Effector memory CD4-positive, alpha-beta T cell (primary cell): ENCODE measurements at regions not wholly inside any gene's neighbourhood (a gene's known extent, or its start where the extent isn't known, plus 50 kb on each side); places are given as distances from the start of the nearest gene placed in this dataset.

ENCODE experiments used
- DNase-seq, 3 donors: peaks; one replicate each; pipeline ENCODE4 v3.0.0-alpha.2; 2020
- H3K27ac ChIP-seq: 2 replicates; pipeline ENCODE4 v1.7.0; 2013; ENCODE audit warnings: mild to moderate bottlenecking, low read length, moderate library complexity; ENCODE audit not compliant: insufficient read depth, poor library complexity, severe bottlenecking
- H3K27me3 ChIP-seq: replicated peaks from 2 replicates; pipeline ENCODE4 v1.7.0; 2013; ENCODE audit warnings: mild to moderate bottlenecking, low read length; ENCODE audit not compliant: insufficient read depth, control insufficient read depth, poor library complexity, severe bottlenecking
- H3K36me3 ChIP-seq: 2 replicates; pipeline ENCODE4 v1.7.0; 2013; ENCODE audit warnings: mild to moderate bottlenecking, low read length, moderate library complexity; ENCODE audit not compliant: control insufficient read depth, insufficient read depth
- H3K4me1 ChIP-seq: 2 replicates; pipeline ENCODE4 v1.7.0; 2013; ENCODE audit warnings: low read length, mild to moderate bottlenecking; ENCODE audit not compliant: control insufficient read depth, insufficient read depth, poor library complexity, severe bottlenecking
- H3K4me3 ChIP-seq: 2 replicates; pipeline ENCODE4 v1.7.0; 2013; ENCODE audit warnings: low read length, low read depth, mild to moderate bottlenecking; ENCODE audit not compliant: insufficient read depth, poor library complexity, severe bottlenecking
- H3K9me3 ChIP-seq: 2 replicates; pipeline ENCODE4 v1.7.0; 2013; ENCODE audit warnings: mild to moderate bottlenecking, low read length, moderate library complexity; ENCODE audit not compliant: control insufficient read depth

DNA sequence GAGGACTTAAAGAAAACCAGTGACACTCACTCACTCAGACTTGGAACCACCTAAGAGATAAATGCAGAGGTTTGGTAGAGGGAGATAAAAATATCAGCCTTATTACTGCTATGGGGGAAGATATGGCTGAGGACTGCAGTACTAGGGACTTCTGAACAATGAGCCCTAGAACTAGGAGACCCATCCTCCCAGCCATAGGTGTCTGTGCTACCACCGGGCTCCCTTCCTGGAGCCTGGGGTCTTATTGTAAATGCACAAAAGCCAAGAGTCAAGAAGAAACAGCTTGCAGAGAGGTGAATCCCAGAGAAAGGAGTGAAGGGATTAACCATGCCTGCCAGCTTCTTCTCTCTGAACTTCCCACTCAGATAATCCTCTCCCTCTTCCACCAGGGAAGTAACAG, 108.3 kb upstream of the AKR1E2 start:
- Histone ChIP-seq H3K4me3 (no peak overlapping the region), H3K9me3 (no peaks in the 10 kb centered on the region), H3K27me3 (no peaks in the 10 kb centered on the region), H3K36me3 (no peaks in the 10 kb centered on the region), H3K27ac (no peak overlapping the region), H3K4me1 (no peaks in the 10 kb centered on the region)
- no peak for DNase-seq

DNA sequence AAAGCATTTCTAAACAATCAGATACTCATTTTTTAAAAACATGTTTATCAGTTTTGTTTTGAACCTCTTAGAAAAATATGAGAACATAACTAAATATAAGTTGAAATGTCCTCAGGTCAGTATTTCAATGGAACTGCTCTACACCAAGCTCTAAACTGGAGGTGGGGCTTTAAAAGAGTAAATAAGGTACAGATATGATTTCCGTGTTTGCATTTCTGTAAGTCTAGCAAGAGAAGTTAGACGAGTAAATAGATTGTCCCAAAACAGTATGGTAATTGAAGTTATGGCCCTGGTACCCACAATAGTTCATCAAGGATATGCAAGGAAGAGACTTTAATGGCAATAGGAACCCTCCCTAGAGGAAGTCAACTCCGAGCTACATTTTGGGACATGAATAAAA, 115.1 kb upstream of the AKR1E2 start:
- Histone ChIP-seq H3K27me3 (no peaks in the 10 kb centered on the region), H3K4me3 (no peak overlapping the region), H3K4me1 (no peaks in the 10 kb centered on the region), H3K9me3 (no peaks in the 10 kb centered on the region), H3K27ac (no peak overlapping the region), H3K36me3 (no peaks in the 10 kb centered on the region)
- no peak for DNase-seq

DNA sequence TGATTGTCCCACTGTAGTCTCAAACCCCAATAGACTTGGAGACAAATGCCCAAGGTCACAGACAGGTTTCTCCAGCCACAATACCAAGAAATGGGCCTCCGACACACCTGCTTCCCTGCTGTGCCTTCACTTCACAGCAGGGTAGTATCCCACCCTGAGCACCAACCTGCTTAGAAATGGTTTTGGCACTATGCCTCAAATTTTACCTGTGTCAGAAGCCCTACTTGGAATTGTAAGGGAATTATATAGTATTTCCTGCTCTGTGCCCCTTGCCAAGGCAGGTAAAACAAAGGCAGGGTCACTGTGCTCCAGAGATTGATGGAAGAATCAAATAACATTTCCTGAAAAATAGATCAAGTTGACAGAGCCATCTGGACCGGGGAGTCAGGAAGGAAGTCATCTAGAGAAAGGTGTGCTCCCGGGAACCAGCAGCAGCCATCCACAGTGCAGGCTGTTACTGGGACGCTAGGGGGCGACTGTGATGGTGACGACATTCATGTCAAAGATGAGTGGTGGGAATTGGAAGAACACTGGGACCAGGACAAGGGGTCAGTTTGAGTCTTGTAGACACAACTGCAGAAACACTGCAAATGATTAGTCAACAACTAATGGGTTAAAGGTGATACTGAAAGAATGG, 117.8 kb upstream of the AKR1E2 start:
- Histone ChIP-seq H3K4me1 (no peaks in the 10 kb centered on the region), H3K4me3 (no peak overlapping the region), H3K27me3 (no peaks in the 10 kb centered on the region), H3K9me3 (no peaks in the 10 kb centered on the region), H3K27ac (no peak overlapping the region), H3K36me3 (no peaks in the 10 kb centered on the region)
- no peak for DNase-seq

DNA sequence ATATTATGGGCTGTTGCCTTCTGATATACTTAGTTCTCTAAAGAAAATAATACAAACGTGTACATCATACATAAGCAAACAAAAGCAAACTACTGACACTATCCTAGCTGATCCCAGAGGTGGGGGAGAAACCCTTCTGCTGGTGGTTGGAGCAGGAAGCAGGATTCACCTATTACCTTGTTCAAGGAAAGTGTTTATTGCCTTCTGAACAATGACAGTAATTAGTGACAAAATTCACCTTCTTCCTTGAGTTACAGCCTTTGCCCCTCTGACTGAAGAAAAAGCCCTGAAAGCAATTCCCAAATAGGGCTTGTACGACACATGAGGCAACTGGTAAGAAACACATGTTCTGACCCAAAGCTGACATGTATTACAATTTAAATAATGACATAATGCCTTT, 118.8 kb upstream of the AKR1E2 start:
- H3K9me3 ChIP-seq, result no peaks in the 10 kb centered on the region
- H3K36me3 ChIP-seq, result no peaks in the 10 kb centered on the region
- no peaks in the 10 kb centered on the region for H3K4me1 ChIP-seq
- no peak overlapping the region for H3K27ac ChIP-seq
- DNase-seq, result no peak
- H3K27me3 ChIP-seq, result no peaks in the 10 kb centered on the region
- H3K4me3 ChIP-seq, result no peak overlapping the region

DNA sequence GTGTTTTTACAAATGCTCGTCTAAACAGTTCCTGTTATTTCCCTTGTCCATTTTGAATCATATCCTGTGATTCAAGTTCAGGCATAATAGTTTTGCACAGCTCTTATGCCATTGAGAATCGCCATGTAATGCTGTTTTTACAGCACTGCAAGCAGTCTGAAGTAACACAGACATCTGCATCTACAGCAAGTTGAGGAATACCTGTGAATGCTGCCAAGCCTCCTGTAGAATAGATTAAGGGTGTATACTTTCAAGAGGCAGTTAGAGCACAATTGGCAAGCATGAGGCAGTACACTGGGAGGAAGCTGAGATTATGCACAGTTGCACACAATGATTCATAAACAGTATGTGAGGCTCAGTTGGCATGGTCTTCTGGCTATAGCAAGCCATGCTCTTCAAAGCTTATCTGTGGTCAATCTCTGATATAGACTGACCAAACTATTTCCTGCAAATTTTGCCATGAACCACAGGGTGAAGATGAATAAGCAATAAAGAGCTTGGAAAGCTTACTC, 121.9 kb upstream of the AKR1E2 start:
- Histone ChIP-seq H3K9me3 (no peaks in the 10 kb centered on the region), H3K36me3 (no peaks in the 10 kb centered on the region), H3K4me1 (no peaks in the 10 kb centered on the region), H3K27ac (no peak overlapping the region), H3K4me3 (no peak overlapping the region), H3K27me3 (no peaks in the 10 kb centered on the region)
- no peak for DNase-seq

DNA sequence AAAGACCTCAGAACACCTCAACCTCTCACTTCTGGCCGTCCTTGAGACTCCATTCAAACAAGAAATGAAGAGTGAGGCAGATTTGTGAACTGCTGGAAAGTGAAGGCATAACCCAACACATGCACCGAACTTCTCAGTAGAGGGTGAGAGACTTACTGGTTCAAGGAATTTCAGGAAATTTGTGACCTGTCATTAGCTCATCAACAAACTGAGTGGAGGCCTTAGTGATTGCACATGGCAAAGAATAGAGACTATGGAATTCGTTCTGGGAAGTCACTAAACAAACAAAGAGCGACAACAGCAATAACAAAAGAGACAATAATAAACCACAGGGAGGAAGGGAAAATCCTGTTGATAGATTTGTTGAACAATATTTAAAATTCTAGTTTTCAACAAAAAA, 125.0 kb upstream of the AKR1E2 start:
- no peaks in the 10 kb centered on the region for H3K9me3 ChIP-seq
- H3K27me3 ChIP-seq, result no peaks in the 10 kb centered on the region
- no peaks in the 10 kb centered on the region for H3K4me1 ChIP-seq
- H3K27ac ChIP-seq, result no peak overlapping the region
- no peak for DNase-seq
- no peak overlapping the region for H3K4me3 ChIP-seq
- H3K36me3 ChIP-seq, result no peaks in the 10 kb centered on the region

DNA sequence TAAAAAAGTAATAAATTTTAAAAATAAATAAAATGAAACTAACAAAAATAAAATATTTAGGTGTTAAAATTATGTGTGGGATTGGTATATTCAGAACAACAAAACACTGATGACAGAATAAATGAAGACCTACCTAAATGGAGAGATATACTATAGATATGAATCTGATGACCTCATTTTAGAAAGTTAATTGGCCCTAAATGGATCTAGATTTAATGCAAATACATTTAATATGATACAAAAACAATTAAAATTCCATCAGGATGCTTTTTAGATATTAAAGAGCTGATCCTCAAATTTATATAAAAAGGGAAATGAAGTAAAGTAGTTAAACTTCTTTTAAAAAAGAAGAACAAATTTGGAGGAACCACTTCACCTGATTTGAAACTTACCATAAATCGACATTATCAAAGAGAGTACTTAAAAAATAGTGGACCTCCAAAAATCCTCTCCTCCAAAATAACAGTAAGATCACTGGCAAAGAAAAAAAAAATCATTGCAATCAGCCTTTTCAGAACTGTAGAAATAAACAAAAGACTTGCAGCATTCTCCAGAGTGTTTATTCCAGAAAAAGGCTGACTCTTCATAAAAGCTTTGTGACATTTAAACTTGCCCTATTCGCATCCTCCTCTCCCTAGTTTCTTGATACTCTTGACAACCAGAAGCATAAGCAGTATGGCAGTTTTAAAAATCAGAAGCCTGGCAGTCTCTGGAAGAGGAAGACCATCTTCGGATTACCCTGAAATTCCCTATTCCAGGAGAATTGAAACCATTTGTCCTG, 125.9 kb upstream of the AKR1E2 start:
- Histone ChIP-seq H3K27me3 (no peaks in the 10 kb centered on the region), H3K4me1 (no peaks in the 10 kb centered on the region), H3K9me3 (no peaks in the 10 kb centered on the region), H3K36me3 (no peaks in the 10 kb centered on the region), H3K27ac (no peak overlapping the region), H3K4me3 (no peak overlapping the region)
- DNase-seq, result no peak

DNA sequence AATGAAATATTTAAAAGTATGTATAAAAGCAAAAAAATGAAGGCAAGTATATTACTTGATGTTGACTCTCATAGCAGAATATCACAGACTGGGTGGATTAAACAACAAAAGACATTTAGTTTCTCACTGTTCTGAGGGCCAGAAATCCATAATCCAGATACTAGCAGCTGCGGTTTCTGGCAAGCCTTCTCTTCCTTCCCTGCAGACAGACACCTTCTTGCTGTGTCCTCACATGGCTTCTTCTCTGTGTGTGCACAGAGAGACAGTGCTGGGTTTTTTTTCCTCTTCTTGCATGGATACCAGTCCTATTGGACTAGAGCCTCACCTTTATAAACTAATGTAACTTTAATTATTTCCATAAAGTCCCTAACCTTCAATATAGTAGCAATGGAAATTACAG, 127.9 kb upstream of the AKR1E2 start:
- no peak overlapping the region for H3K4me3 ChIP-seq
- no peak for DNase-seq
- H3K36me3 ChIP-seq, result no peaks in the 10 kb centered on the region
- H3K27ac ChIP-seq, result no peak overlapping the region
- H3K9me3 ChIP-seq, result no peaks in the 10 kb centered on the region
- no peaks in the 10 kb centered on the region for H3K4me1 ChIP-seq
- H3K27me3 ChIP-seq, result no peaks in the 10 kb centered on the region

DNA sequence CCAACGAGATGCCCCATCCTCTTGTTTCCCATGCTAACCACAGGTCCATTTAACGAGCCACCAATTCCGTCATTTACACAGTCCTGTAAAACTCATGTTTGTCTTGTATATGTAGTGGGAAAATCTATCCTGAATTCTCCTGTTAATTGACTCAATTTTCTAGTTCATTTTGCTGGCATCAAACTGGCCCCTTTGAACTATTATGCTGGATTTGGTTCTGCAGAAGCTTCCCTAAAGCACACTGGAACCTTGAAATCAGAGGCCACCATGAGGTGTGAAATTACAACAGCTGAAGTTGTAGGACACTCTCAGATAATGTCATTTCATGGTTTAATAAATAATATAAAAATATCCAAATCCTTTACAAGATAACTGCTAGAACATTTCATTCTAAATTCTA, 129.8 kb upstream of the AKR1E2 start:
- Histone ChIP-seq H3K9me3 (no peaks in the 10 kb centered on the region), H3K27me3 (no peaks in the 10 kb centered on the region), H3K36me3 (no peaks in the 10 kb centered on the region), H3K4me3 (no peak overlapping the region), H3K4me1 (no peaks in the 10 kb centered on the region), H3K27ac (no peak overlapping the region)
- no peak for DNase-seq

DNA sequence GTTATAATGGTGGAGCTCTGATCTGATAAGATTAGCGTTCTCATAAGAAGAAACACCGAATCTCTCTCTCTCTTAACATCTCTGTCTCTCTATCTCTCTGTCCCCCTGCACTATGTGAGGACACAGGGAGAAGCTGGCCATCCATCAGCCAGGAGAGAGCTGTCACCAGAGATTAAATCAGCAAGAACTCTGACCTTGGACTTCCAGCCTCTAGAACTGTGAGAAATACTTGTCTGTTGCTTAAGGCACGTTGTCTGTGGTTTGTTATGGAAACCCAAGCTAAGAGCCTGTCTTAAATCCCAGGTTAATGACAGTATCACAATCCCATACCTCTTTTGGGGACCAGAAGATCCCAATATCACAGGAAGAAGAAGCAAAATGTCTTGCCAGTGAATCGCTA, 132.0 kb upstream of the AKR1E2 start:
- H3K4me1 ChIP-seq, result no peaks in the 10 kb centered on the region
- no peak overlapping the region for H3K4me3 ChIP-seq
- no peak for DNase-seq
- H3K36me3 ChIP-seq, result no peaks in the 10 kb centered on the region
- H3K27me3 ChIP-seq, result no peaks in the 10 kb centered on the region
- no peak overlapping the region for H3K27ac ChIP-seq
- H3K9me3 ChIP-seq, result no peaks in the 10 kb centered on the region
